ENCODE measurements at regions not wholly inside any gene's neighbourhood (a gene's known extent, or its start where the extent isn't known, plus 50 kb on each side); places are given as distances from the start of the nearest gene placed in this dataset.
"Not testable (repeated sequence)": the region's sequence is repeated elsewhere in the genome, so short reads cannot be mapped to it uniquely, and the experiment has no call there.

DNA sequence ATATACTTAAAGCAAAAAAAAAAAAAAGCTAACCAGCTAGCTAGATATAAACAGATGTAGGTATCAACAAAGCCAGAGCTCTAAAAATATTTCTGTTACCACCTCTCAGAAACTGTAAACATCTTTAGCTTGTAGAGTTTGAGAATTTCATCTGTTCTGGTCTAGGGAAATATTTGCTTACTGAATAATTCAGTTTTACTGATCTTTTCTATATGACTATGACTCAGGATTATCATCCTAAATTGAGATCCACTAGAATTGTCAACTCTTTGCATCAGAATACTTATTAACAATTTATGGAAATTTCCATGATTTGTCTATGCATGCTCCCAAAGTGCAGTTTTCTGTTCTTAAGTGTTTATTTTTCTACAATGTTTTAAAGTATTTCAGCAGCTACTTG, 517.3 kb downstream of the DIPK2A start:
- Mint-ChIP-seq H3K36me3 (ENCODE audit: unreplicated experiment) (no peaks in the 10 kb centered on the region), H3K27ac (ENCODE audit: unreplicated experiment) (no peak overlapping the region), H3K27me3 (ENCODE audit: unreplicated experiment) (no peaks in the 10 kb centered on the region), H3K9me3 (ENCODE audit: unreplicated experiment) (peaks cover 2% of the 10 kb centered on the region), H3K4me1 (ENCODE audit: low read depth, unreplicated experiment) (peaks cover 2% of the 10 kb centered on the region), H3K4me3 (ENCODE audit: unreplicated experiment) (no peak overlapping the region)
- DNase-seq, result no peak
- TF ChIP-seq, protein P1, sequence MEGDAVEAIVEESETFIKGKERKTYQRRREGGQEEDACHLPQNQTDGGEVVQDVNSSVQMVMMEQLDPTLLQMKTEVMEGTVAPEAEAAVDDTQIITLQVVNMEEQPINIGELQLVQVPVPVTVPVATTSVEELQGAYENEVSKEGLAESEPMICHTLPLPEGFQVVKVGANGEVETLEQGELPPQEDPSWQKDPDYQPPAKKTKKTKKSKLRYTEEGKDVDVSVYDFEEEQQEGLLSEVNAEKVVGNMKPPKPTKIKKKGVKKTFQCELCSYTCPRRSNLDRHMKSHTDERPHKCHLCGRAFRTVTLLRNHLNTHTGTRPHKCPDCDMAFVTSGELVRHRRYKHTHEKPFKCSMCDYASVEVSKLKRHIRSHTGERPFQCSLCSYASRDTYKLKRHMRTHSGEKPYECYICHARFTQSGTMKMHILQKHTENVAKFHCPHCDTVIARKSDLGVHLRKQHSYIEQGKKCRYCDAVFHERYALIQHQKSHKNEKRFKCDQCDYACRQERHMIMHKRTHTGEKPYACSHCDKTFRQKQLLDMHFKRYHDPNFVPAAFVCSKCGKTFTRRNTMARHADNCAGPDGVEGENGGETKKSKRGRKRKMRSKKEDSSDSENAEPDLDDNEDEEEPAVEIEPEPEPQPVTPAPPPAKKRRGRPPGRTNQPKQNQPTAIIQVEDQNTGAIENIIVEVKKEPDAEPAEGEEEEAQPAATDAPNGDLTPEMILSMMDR (IDR thresholded peaks at IDR 0.05; ENCODE audit: partially characterized antibody, unreplicated experiment), result no peak

DNA sequence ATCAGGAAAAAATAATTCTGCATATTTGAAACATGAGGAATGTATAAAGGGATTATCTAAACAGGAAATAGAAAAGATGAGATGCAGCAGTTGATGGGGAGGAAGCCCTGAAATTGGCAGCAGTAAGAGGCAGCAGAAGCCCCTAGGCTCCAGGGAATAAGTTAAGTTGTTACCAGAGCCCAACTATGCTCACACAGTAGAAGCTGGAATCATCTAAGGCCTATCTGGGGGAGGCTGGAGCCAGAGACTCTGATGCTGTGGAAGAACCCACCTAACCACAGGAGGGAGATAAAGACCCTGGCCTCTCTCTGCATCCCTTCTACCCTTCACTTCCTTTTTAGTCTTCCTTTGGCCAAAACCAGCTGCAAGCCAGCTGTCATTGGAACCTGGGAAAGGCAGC, 519.7 kb downstream of the DIPK2A start:
- Mint-ChIP-seq H3K27ac (ENCODE audit: unreplicated experiment) (no peak overlapping the region), H3K9me3 (ENCODE audit: unreplicated experiment) (peaks cover 2% of the 10 kb centered on the region), H3K27me3 (ENCODE audit: unreplicated experiment) (no peaks in the 10 kb centered on the region), H3K4me1 (ENCODE audit: low read depth, unreplicated experiment) (peaks cover 2% of the 10 kb centered on the region), H3K4me3 (ENCODE audit: unreplicated experiment) (no peak overlapping the region), H3K36me3 (ENCODE audit: unreplicated experiment) (no peaks in the 10 kb centered on the region)
- DNase-seq, result no peak
- TF ChIP-seq, protein P1 (IDR thresholded peaks at IDR 0.05; ENCODE audit: partially characterized antibody, unreplicated experiment), result no peak

DNA sequence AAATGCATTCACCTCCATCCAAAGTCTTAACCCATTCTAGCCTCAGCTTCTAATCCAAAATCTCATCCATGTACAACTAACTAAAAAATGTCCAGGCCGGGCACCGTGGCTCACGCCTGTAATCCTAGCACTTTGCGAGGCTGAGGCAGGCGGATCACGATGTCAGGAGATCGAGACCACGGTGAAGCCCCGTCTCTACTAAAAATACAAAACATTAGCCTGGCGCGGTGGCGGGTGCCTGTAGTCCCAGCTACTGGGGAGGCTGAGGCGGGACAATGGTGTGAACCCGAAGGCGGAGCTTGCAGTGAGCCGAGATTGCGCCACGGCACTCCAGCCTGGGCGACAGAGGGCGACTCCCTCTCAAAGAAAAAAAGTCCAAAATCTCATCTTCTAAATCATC, 523.0 kb downstream of the DIPK2A start:
- H3K36me3 Mint-ChIP-seq (ENCODE audit: unreplicated experiment); DNase-seq; H3K27me3 Mint-ChIP-seq (ENCODE audit: unreplicated experiment); H3K4me3 Mint-ChIP-seq (ENCODE audit: unreplicated experiment); H3K4me1 Mint-ChIP-seq (ENCODE audit: low read depth, unreplicated experiment); H3K27ac Mint-ChIP-seq (ENCODE audit: unreplicated experiment); H3K9me3 Mint-ChIP-seq (ENCODE audit: unreplicated experiment): not testable (repeated sequence)

DNA sequence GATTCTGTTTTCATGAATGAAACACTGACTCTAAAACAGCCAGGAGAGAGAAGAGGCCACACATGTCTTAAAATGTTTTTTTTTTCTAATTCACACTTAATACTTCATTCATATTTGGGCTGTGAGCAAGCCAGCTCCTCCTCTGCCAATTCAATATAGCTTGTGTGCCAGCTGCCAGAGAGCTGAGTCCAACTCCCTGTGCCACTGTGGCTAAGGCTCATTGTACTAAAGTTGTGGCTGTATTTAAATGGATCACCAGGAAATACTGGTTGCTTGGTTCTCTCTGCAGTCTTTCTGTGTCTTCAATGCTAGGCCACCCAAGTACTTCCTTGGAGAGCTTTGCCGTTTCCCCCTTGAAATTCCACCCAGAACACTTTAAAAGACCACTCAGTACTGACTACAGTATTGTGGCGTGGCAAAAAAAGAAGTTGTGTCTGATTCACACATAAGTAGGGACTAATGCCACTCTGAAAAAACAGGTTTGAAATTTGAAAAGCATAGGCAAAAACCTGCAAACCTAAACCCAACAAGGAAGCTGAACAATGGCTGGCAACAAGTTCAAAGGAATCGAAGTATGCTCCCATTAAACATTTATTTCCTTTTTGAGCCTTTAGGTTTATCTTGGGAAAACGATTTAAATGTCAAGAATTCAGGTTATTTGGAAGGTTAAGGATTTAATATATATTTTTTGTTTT, 524.7 kb downstream of the DIPK2A start:
- peaks cover under 1% of the 10 kb centered on the region for H3K4me1 Mint-ChIP-seq (ENCODE audit: low read depth, unreplicated experiment)
- H3K36me3 Mint-ChIP-seq (ENCODE audit: unreplicated experiment), result no peaks in the 10 kb centered on the region
- no peak overlapping the region for H3K27ac Mint-ChIP-seq (ENCODE audit: unreplicated experiment)
- H3K4me3 Mint-ChIP-seq (ENCODE audit: unreplicated experiment), result no peak overlapping the region
- TF ChIP-seq, protein P1 (IDR thresholded peaks at IDR 0.05; ENCODE audit: partially characterized antibody, unreplicated experiment), result no peak
- no peaks in the 10 kb centered on the region for H3K9me3 Mint-ChIP-seq (ENCODE audit: unreplicated experiment)
- no peaks in the 10 kb centered on the region for H3K27me3 Mint-ChIP-seq (ENCODE audit: unreplicated experiment)
- no peak for DNase-seq

DNA sequence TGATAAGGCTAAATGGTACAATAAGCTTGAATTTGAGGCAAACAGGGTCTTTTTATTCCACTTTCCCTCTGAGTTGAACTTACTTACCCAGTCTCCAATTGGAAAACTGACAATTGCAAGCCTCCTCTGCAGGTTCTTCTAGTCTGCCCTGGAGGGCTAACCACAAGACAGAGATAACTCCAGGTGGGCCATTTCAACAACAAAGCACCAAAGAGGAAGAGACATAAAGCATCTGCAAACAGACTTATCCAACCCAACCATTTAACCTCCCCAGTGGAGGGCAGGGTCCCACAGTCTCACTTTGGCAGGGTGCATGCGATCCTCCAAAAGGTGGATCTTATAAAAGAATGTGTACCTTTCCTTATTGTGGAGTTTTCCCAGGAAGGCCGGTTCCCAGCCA, 525.8 kb downstream of the DIPK2A start:
- H3K4me3 Mint-ChIP-seq (ENCODE audit: unreplicated experiment), result no peak overlapping the region
- no peaks in the 10 kb centered on the region for H3K9me3 Mint-ChIP-seq (ENCODE audit: unreplicated experiment)
- H3K36me3 Mint-ChIP-seq (ENCODE audit: unreplicated experiment), result no peaks in the 10 kb centered on the region
- H3K27ac Mint-ChIP-seq (ENCODE audit: unreplicated experiment), result no peak overlapping the region
- no peak for DNase-seq
- TF ChIP-seq, protein P1 (IDR thresholded peaks at IDR 0.05; ENCODE audit: partially characterized antibody, unreplicated experiment), result no peak
- no peaks in the 10 kb centered on the region for H3K27me3 Mint-ChIP-seq (ENCODE audit: unreplicated experiment)
- no peaks in the 10 kb centered on the region for H3K4me1 Mint-ChIP-seq (ENCODE audit: low read depth, unreplicated experiment)

All from glutamatergic neuron (in vitro differentiated cells).